ENCODE measurements at regions not wholly inside any gene's neighbourhood (a gene's known extent, or its start where the extent isn't known, plus 50 kb on each side); places are given as distances from the start of the nearest gene placed in this dataset.
A peak's percentile ranks its signal among the peaks of the same experiment; 100 is the strongest.

DNA sequence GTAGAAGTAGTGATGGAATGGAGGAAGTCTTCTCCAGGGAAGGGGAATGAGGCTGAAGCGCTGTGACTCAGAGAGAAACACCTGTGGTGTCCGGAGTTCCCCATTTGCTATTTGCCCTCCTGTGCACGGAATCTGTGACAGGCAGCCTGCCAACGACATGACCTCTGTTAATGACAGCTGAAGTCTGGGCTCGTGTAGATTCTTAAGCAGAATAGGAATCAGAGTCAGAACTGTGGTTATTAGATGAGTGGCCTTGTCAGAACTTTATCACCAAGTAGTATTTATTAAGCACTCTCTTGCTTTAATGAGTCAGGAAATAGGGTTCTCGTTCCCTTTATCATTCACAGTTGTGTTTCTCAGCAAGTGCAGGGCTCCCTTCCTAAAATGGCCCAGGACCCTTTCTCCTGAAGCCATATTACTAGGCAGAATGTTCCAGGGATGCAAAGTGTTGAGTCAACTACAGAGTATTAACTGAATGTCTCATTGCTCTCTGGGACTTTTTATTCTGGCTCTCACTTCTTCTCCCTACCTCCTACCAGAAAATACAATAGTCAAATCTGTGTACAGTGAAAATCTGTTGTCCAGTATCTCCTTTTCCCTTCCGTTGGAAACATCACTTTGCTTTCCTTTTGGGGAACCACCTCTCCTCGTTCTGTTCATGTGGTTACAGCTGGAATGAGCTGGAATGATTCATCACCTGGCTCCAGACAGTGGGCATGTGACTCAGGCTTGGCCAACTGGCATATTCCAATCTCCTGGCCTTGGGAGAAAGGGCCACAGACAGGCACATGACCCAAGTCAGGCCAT lies 77.8 kb upstream of the MAX start:
- TF ChIP-seq, protein P1, sequence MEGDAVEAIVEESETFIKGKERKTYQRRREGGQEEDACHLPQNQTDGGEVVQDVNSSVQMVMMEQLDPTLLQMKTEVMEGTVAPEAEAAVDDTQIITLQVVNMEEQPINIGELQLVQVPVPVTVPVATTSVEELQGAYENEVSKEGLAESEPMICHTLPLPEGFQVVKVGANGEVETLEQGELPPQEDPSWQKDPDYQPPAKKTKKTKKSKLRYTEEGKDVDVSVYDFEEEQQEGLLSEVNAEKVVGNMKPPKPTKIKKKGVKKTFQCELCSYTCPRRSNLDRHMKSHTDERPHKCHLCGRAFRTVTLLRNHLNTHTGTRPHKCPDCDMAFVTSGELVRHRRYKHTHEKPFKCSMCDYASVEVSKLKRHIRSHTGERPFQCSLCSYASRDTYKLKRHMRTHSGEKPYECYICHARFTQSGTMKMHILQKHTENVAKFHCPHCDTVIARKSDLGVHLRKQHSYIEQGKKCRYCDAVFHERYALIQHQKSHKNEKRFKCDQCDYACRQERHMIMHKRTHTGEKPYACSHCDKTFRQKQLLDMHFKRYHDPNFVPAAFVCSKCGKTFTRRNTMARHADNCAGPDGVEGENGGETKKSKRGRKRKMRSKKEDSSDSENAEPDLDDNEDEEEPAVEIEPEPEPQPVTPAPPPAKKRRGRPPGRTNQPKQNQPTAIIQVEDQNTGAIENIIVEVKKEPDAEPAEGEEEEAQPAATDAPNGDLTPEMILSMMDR (IDR thresholded peaks at IDR 0.05), result no peak
- TF ChIP-seq POLR2A (IDR thresholded peaks at IDR 0.05), result peak in 1 of 3 donors; percentile 10

Data from body of pancreas (tissue), 4 donors.